HPDE6-E6E7 (cell line): ENCODE measurements at regions not wholly inside any gene's neighbourhood (a gene's known extent, or its start where the extent isn't known, plus 50 kb on each side); places are given as distances from the start of the nearest gene placed in this dataset.

Experiments used
- DNase-seq: peaks from one replicate; pipeline ENCODE4 v3.0.0; 2011; ENCODE audit warnings: missing footprints; ENCODE audit errors: extremely low spot score

- DNase-seq = no peak
Measured at GRCh38 chr20:39643292-39643691, 681.1 kb downstream of the DHX35 start.

- DNase-seq = no peak
Measured at GRCh38 chr20:39641423-39641822, 679.3 kb downstream of the DHX35 start.

- no peak for DNase-seq
Measured at GRCh38 chr20:39640147-39640546, 678.0 kb downstream of the DHX35 start.

DNA sequence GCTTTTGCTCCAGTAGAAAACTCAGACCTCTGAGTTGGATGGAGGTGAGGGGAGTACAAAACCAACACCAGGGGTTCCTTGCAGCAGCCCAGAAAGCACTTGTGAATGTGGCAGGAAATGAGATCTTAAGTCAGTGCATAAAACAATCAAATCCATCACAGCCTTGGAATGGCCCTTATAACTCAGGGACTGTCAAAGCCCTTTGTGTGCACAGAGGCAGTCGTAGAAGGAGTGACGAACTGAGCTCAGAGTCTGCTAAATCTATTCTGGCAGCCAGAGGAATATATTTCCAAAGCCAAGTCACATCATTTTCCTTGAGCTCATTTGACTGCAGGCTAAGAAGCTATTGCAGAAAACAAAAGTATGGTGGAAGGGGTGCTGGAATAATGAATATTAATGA lies 676.6 kb downstream of the DHX35 start:
- DNase-seq = no peak

DNA sequence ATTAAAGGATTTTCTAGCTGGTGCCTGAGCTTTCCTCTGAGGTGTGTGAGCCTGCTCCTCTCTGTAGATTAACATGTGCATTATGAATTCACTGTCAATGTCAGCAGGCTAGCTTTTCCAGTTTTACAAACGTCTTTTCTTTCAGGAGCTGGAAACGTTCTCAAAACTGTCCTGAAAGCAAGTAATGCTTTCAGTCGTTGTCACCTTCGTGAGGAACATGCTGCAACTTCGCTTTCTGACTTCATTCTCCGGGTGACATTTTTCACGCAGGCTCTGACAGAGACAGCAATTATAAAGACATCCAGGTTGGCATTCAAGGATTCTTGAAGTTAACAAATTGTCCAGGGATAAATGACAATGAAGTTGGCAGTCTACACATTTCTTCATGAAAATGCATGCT lies 671.5 kb downstream of the DHX35 start:
- DNase-seq = no peak

DNA sequence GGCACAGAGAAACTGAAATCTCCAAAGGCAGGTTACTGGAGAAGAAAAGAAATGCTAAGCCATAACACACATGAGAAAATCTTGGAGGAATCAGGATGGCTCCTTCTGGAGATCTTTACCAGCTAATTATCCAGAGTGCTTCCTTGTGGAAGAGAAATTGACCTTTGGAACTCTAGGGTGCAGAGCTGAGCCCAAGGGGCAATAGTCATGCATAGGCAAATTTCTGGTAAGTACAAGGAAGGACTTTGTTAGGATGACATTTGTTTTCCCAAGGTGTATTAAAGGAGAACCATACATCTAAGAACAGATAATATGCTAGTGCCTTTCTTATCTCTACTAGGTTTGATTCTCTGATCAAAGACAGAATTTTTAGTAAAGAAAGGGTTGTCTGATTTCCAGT lies 670.6 kb downstream of the DHX35 start:
- DNase-seq = no peak

- DNase-seq = no peak
Measured at GRCh38 chr20:39632176-39632575, 670.0 kb downstream of the DHX35 start.

GRCh38 chr20:39631557-39631956 lies 669.4 kb downstream of the DHX35 start:
- DNase-seq = no peak

GRCh38 chr20:39630215-39630908 lies 668.2 kb downstream of the DHX35 start:
- no peak for DNase-seq

- no peak for DNase-seq
Measured at GRCh38 chr20:39627765-39628164, 665.6 kb downstream of the DHX35 start.

GRCh38 chr20:39624316-39624715 lies 662.2 kb downstream of the DHX35 start:
- DNase-seq = no peak

DNA sequence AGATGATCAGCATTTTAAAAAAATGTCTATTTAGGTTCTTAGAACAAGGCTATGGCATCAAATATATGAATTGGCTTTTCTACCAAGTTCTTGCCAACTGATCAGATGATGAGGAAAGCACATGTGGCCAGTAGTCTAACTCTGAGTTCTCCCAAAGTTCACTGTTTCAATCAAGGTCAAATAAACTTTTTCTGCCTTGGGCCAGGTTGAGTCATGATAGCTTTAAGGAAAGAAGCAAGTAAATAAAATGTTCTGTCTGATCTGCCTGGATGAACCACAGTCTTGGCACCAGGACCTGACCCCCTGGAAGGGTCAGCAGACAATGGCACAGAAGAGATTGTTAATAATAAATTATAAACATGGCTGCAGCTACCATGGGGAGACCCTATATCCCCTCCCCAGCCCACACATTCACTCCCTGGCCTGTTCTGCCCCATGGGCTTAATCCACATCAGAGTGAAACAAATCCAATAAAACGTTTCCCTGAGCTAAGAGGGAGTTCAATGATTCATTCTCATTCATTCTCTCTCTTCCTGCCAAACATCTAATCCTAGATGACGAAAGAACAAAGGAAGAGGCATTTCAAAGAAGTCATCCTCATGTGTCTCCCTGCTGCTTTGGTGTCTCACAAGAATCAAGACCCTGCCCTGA lies 661.6 kb downstream of the DHX35 start:
- no peak for DNase-seq

DNA sequence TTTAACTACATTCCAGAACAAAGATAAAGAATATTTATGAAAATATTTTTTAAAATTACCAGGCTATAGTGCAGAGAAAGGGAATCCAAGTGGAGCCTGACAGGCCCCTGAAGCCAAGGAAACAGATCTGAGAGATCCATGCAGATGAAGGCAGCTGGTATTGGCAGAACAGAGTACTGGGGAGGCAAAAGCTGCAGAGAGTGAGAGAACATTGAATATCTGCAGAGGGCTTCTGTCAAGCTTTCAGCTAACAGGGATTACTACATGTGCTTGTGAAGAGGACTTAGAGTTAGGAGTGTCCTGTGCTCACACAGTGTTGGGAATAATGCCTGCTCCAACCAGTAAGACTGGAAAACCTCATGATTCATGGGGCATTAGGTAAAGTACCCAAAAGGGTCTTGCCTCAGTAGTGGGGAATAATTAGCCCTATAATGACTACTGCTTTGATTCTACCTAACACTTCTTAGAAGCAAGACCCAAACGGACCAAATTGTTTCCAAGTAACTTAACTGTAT lies 657.2 kb downstream of the DHX35 start:
- DNase-seq = no peak

GRCh38 chr20:39611901-39612300 lies 649.8 kb downstream of the DHX35 start:
- no peak for DNase-seq

GRCh38 chr20:39607141-39607540 lies 645.0 kb downstream of the DHX35 start:
- DNase-seq = no peak

- DNase-seq = no peak
Measured at GRCh38 chr20:39605908-39606307, 643.8 kb downstream of the DHX35 start.

DNA sequence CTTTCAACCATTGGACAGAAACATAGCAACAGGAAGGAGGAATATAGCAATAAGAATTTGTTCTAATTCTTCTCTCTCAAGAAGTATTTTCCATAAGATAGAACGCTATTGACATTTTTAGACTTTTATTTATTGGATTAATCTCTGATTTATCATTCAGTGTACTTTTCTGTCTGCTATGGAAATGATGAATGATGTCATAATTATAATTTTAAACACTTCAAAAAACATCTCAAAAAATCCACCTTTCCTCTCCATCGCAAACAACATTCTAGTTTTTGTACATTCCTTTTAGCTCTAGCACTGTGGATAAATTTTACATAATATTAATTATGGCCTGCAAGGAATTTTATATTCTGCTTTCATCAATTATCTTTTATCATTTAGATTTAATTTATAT lies 643.2 kb downstream of the DHX35 start:
- DNase-seq = no peak

GRCh38 chr20:39603219-39603618 lies 641.1 kb downstream of the DHX35 start:
- DNase-seq = no peak

DNA sequence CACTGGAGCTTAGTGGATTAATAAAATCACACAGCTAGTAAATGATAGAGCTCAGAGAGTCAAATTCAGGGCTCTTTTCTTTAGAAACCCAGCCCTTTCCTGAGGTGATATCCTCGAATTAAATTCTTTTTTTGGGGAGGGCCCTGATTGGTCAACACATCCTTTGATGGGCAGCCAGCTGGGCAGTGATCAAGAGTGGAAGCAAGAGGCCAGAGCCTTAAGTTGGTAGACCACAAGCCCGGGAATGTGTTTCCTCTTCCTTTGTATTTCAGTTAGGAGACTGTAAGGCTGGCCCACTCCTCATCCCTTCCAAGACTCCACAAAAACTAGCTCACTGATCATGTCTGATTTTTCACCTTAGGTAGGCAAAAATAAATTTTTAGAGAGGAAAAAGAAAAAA lies 640.5 kb downstream of the DHX35 start:
- no peak for DNase-seq

- no peak for DNase-seq
Measured at GRCh38 chr20:39600871-39601270, 638.7 kb downstream of the DHX35 start.

- DNase-seq = no peak
Measured at GRCh38 chr20:39600156-39600555, 638.0 kb downstream of the DHX35 start.

DNA sequence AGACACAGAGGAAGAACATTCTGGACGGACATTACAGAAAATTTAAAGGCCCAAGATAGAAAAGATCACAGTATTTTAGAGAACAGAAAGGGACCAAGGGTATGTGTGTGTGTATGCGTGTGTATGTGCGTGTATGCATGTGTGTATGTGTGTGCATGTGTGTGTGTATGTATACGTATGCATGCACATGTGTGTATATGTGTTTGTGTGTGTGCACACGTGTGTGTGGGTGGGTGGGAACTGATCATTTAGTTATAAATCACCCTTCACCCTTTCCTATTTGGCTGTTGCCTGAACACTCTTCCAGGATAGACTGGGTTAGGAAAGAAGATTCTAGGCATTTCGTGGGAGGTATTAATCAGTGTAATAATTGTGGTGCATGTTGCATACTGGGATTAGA lies 634.4 kb downstream of the DHX35 start:
- no peak for DNase-seq

GRCh38 chr20:39592371-39592770 lies 630.2 kb downstream of the DHX35 start:
- no peak for DNase-seq
